ENCODE measurements at regions not wholly inside any gene's neighbourhood (a gene's known extent, or its start where the extent isn't known, plus 50 kb on each side); places are given as distances from the start of the nearest gene placed in this dataset.

DNA sequence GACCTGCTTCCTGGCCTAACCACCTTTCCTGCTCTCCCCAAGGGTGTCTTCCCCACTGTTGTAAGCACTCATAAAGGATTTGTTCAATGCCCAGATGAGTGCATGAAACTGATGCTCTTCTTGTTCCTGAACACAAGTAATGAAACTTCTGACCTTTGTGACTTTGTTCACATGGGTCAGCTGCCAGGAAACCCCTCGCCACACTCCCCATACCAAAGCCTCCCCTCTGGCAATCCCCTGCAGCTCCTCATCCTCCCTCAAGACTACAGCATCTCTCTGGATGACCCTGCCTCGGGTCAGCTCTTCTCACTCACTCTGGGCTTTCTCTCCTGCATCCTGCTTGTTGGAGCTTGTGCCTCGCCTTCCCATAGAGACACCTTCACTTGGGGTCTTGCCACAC lies 72.2 kb upstream of the SPTLC1 start:
- Histone ChIP-seq H3K36me3 (replicated peaks in 1 of 2; ENCODE audit: control insufficient read depth in 1 of 2, insufficient read depth in 2 of 2, low read length in 2 of 2) (no peaks in the 10 kb centered on the region), H2AFZ (ENCODE audit: insufficient read depth, low read depth, low read length, poor library complexity, severe bottlenecking) (no peak overlapping the region), H3K79me2 (ENCODE audit: insufficient read depth, low read length) (no peaks in the 10 kb centered on the region), H3K9ac (ENCODE audit: insufficient read depth, low read length, poor library complexity, severe bottlenecking) (no peak overlapping the region), H3K4me1 (ENCODE audit: control insufficient read depth in 1 of 2, insufficient read depth in 2 of 2, low read length in 2 of 2) (no peaks in the 10 kb centered on the region), H4K20me1 (ENCODE audit: insufficient read depth, low read length) (no peaks in the 10 kb centered on the region), H3K9me3 (replicated peaks in 1 of 2; ENCODE audit: control insufficient read depth in 1 of 2, insufficient read depth in 1 of 2, low read length in 2 of 2) (no peaks in the 10 kb centered on the region), H3K27me3 (ENCODE audit: control insufficient read depth in 2 of 2, insufficient read depth in 2 of 2, low read length in 2 of 2) (no peaks in the 10 kb centered on the region), H3K27ac (ENCODE audit: low read depth in 1 of 2, low read length in 2 of 2) (no peak overlapping the region), H3K4me3 (replicated peaks in 1 of 3; ENCODE audit: low read depth in 2 of 3, low read length in 3 of 3) (no peak overlapping the region), H3K4me2 (replicated peaks; ENCODE audit: extremely low read depth, low read length, poor library complexity, severe bottlenecking) (no peak overlapping the region)
- intact Hi-C loops (cut with micrococcal nuclease), result no loop called here
- Mint-ChIP-seq H3K9me3 (peaks cover 0 to 2% (median 0%) of the 10 kb centered on the region in 7 donors), H3K27ac (no peak overlapping the region), H3K36me3 (no peaks in the 10 kb centered on the region), H3K4me3 (no peak overlapping the region), H3K4me1 (no peaks in the 10 kb centered on the region), H3K27me3 (ENCODE audit: low read depth in 3 of 3) (peaks cover 3 to 6% (median 4%) of the 10 kb centered on the region in 3 donors)
- WGBS (ENCODE audit: insufficient coverage), result 86% methylated on average over 1 of the region's 3 CpGs
- TF ChIP-seq, protein P1, sequence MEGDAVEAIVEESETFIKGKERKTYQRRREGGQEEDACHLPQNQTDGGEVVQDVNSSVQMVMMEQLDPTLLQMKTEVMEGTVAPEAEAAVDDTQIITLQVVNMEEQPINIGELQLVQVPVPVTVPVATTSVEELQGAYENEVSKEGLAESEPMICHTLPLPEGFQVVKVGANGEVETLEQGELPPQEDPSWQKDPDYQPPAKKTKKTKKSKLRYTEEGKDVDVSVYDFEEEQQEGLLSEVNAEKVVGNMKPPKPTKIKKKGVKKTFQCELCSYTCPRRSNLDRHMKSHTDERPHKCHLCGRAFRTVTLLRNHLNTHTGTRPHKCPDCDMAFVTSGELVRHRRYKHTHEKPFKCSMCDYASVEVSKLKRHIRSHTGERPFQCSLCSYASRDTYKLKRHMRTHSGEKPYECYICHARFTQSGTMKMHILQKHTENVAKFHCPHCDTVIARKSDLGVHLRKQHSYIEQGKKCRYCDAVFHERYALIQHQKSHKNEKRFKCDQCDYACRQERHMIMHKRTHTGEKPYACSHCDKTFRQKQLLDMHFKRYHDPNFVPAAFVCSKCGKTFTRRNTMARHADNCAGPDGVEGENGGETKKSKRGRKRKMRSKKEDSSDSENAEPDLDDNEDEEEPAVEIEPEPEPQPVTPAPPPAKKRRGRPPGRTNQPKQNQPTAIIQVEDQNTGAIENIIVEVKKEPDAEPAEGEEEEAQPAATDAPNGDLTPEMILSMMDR (IDR thresholded peaks at IDR 0.05), result no peak
- no peak for DNase-seq

DNA sequence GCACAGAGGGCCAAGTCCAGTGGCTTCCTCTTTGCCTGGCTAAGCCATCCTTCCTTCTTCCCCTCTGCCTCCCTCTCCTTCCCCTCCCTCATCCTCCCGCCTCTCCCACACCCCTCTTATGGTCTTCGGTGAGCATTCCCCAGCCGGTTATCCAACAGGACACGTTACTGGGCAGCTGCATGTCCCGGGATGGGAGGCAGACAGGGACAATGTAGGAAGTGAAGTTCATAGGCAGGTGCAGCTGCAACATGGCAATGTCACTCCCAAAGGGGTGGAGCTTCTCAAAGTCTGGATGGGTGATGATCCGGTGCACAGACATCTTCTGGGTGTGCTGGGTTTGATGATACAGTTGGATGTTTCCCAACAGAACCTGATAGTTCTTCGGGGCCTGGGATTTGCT lies 71.4 kb upstream of the SPTLC1 start:
- Histone ChIP-seq H3K27me3 (ENCODE audit: control insufficient read depth in 2 of 2, insufficient read depth in 2 of 2, low read length in 2 of 2) (no peaks in the 10 kb centered on the region), H3K9me3 (replicated peaks in 1 of 2; ENCODE audit: control insufficient read depth in 1 of 2, insufficient read depth in 1 of 2, low read length in 2 of 2) (no peaks in the 10 kb centered on the region), H4K20me1 (ENCODE audit: insufficient read depth, low read length) (no peaks in the 10 kb centered on the region), H3K4me1 (ENCODE audit: control insufficient read depth in 1 of 2, insufficient read depth in 2 of 2, low read length in 2 of 2) (no peaks in the 10 kb centered on the region), H3K27ac (ENCODE audit: low read depth in 1 of 2, low read length in 2 of 2) (no peak overlapping the region), H3K4me3 (replicated peaks in 1 of 3; ENCODE audit: low read depth in 2 of 3, low read length in 3 of 3) (no peak overlapping the region), H3K9ac (ENCODE audit: insufficient read depth, low read length, poor library complexity, severe bottlenecking) (no peak overlapping the region), H3K79me2 (ENCODE audit: insufficient read depth, low read length) (no peaks in the 10 kb centered on the region), H3K36me3 (replicated peaks in 1 of 2; ENCODE audit: control insufficient read depth in 1 of 2, insufficient read depth in 2 of 2, low read length in 2 of 2) (no peaks in the 10 kb centered on the region), H2AFZ (ENCODE audit: insufficient read depth, low read depth, low read length, poor library complexity, severe bottlenecking) (no peak overlapping the region), H3K4me2 (replicated peaks; ENCODE audit: extremely low read depth, low read length, poor library complexity, severe bottlenecking) (no peak overlapping the region)
- Mint-ChIP-seq H3K9me3 (peaks cover 0 to 4% (median 2%) of the 10 kb centered on the region in 7 donors), H3K4me1 (no peaks in the 10 kb centered on the region), H3K36me3 (no peaks in the 10 kb centered on the region), H3K27ac (no peak overlapping the region), H3K27me3 (ENCODE audit: low read depth in 3 of 3) (peaks cover 1 to 6% (median 4%) of the 10 kb centered on the region in 3 donors), H3K4me3 (no peak overlapping the region)
- 100% methylated on average over 2 of the region's 7 CpGs for WGBS (ENCODE audit: insufficient coverage)
- no peak for DNase-seq
- intact Hi-C loops (cut with micrococcal nuclease), result no loop called here
- TF ChIP-seq, protein P1 (IDR thresholded peaks at IDR 0.05), result no peak

Data from CD14-positive monocyte (primary cell).